ENCODE measurements at regions not wholly inside any gene's neighbourhood (a gene's known extent, or its start where the extent isn't known, plus 50 kb on each side); places are given as distances from the start of the nearest gene placed in this dataset.

DNA sequence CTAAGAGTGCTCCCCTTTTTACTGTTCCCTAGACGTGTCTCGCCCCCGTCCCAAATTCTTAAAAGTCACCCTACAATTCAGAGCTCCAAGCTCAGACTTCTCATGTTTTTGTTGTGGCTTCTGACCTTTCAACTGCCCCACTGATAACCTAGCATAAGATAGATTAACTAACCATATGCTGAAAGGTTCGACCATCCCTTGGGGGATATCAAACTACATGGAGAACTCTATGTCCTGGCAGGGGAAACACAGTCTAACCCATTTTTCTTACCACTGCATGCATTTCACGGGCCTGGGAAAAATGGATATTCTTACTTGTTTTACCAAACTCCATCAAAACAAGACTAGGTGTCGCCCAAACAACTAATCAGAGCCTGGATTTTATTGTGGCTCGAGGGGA lies 236.4 kb upstream of the MID1 start:
- CTCF ChIA-PET (ENCODE audit: partially characterized antibody) = interaction anchor here (1.3 kb wide), 1 partner anchor 23 kb away, joined by 3 read pairs; no protein-coding TSS in a partner anchor
- Histone ChIP-seq H3K23me2 (ENCODE audit: low read depth, low read length) (no peaks in the 10 kb centered on the region), H3K4me2 (ENCODE audit: insufficient read depth in 1 of 2, low read depth in 2 of 2, low read length in 2 of 2) (no peak overlapping the region), H2AFZ (ENCODE audit: low read length) (no peak overlapping the region), H3K23ac (ENCODE audit: insufficient read length) (no peak overlapping the region), H3K27me3 (replicated peaks in 1 of 4; ENCODE audit: control insufficient read depth in 3 of 4, extremely low read depth in 1 of 4, insufficient read depth in 3 of 4, low read length in 3 of 4) (no peaks in the 10 kb centered on the region), H4K8ac (ENCODE audit: extremely low read depth, insufficient read depth, low read length) (no peak overlapping the region), H4K20me1 (replicated peaks in 1 of 2; ENCODE audit: control insufficient read depth in 1 of 2, insufficient read depth in 2 of 2, low read length in 2 of 2) (no peaks in the 10 kb centered on the region), H3K4ac (replicated peaks; ENCODE audit: insufficient read length, low read depth, low read length) (no peak overlapping the region), H3K14ac (ENCODE audit: insufficient read length) (no peak overlapping the region), H2BK15ac (ENCODE audit: low read length) (no peak overlapping the region), H2BK120ac (replicated peaks; ENCODE audit: low read depth, low read length) (no peak overlapping the region), H2BK5ac (ENCODE audit: low read depth, low read length) (no peak overlapping the region), H3K79me1 (ENCODE audit: low read depth, low read length) (no peaks in the 10 kb centered on the region), H3K18ac (ENCODE audit: extremely low read depth, low read length) (no peak overlapping the region), H3K9me3 (ENCODE audit: insufficient read depth in 2 of 2, low read depth in 1 of 2, low read length in 1 of 2) (no peaks in the 10 kb centered on the region), H3K4me3 (ENCODE audit: extremely low read depth in 1 of 4, insufficient read depth in 2 of 4, low read depth in 3 of 4, low read length in 4 of 4) (no peak overlapping the region), H3K4me1 (replicated peaks in 1 of 4; ENCODE audit: control insufficient read depth in 3 of 4, insufficient read depth in 4 of 4, low read length in 3 of 4) (no peaks in the 10 kb centered on the region), H3K9ac (replicated peaks in 1 of 4; ENCODE audit: extremely low read depth in 1 of 4, low read depth in 3 of 4, low read length in 3 of 4) (no peak overlapping the region), H3K36me3 (ENCODE audit: control insufficient read depth in 2 of 4, insufficient read depth in 4 of 4, low read length in 3 of 4) (no peaks in the 10 kb centered on the region), H2AK5ac (ENCODE audit: low read depth, low read length) (no peak overlapping the region), H3K79me2 (ENCODE audit: control insufficient read depth in 1 of 2, insufficient read depth in 2 of 2, low read length in 2 of 2) (no peaks in the 10 kb centered on the region), H2BK20ac (ENCODE audit: low read length) (no peak overlapping the region), H3K27ac (ENCODE audit: low read depth, low read length) (no peak overlapping the region), H4K91ac (replicated peaks; ENCODE audit: insufficient read length, low read length) (no peak overlapping the region), H4K5ac (ENCODE audit: insufficient read length, low read depth, low read length) (no peak overlapping the region), H3K56ac (replicated peaks; ENCODE audit: insufficient read length, low read depth, low read length) (no peak overlapping the region), H2BK12ac (ENCODE audit: low read depth, low read length) (no peak overlapping the region)
- 87% methylated on average over 7 of the region's 7 CpGs; no CpG with 5 or more reads in 1 of the 2 experiments for WGBS, 2 experiments (ENCODE audit: extremely low coverage in 1 of 2, insufficient coverage in 1 of 2, insufficient read length in 1 of 2, insufficient replicate concordance in 2 of 2, low coverage in 1 of 2, low lambda C conversion rate in 2 of 2, missing lambda C conversion rate in 1 of 2)
- no peak for TF ChIP-seq BCL11A (IDR thresholded peaks at IDR 0.05; ENCODE audit: low read depth in 2 of 2, low read length in 2 of 2)
- no peak for TF ChIP-seq TCF12 (IDR thresholded peaks at IDR 0.05; ENCODE audit: low read depth, low read length)
- TF ChIP-seq KDM5A (IDR thresholded peaks at IDR 0.05; ENCODE audit: low read length) = no peak
- no peak for TF ChIP-seq HDAC6 (IDR thresholded peaks at IDR 0.05; ENCODE audit: low read depth, low read length)
- TF ChIP-seq RBBP5 (IDR thresholded peaks at IDR 0.05; ENCODE audit: borderline replicate concordance, low read depth, low read length) = no peak
- no peak for TF ChIP-seq ASH2L (IDR thresholded peaks at IDR 0.05; ENCODE audit: low read length)
- TF ChIP-seq BACH1 (IDR thresholded peaks at IDR 0.05; ENCODE audit: low read length) = no peak
- no peak for TF ChIP-seq RFX5 (IDR thresholded peaks at IDR 0.05; ENCODE audit: borderline replicate concordance, low read depth, low read length)
- FAIRE-seq (no peak), DNase-seq (ENCODE audit: low read depth in 1 of 2, low spot score in 2 of 2) (no peak)
- POLR2A ChIA-PET (ENCODE audit: partially characterized antibody) = no interaction called here
